Neutrophil (primary cell): ENCODE measurements at regions not wholly inside any gene's neighbourhood (a gene's known extent, or its start where the extent isn't known, plus 50 kb on each side); places are given as distances from the start of the nearest gene placed in this dataset.

Source experiments
- H3K27ac ChIP-seq: fragments of 200-600 bp; sonication (generic); 2 replicates; pipeline ENCODE4 v1.5.1; 2016; ENCODE audit warnings: mild to moderate bottlenecking, moderate library complexity
- H3K27me3 ChIP-seq: fragments of 200-600 bp; sonication (generic); 2 replicates; pipeline ENCODE4 v1.6.0; 2016; ENCODE audit warnings: mild to moderate bottlenecking
- H3K36me3 ChIP-seq: fragments of 200-600 bp; sonication (generic); 2 replicates; pipeline ENCODE4 v1.5.1; 2017
- H3K4me1 ChIP-seq, 2 experiments: fragments of 200-600 bp in 1 of 2; sonication (generic) in 1 of 2; 1 replicate in 1 of 2; 2 replicates in 1 of 2; pipeline versions ENCODE4 v1.5.1 to v1.6.1; 2013 to 2016; ENCODE audit warnings: low read depth in 1 of 2, low read length in 1 of 2, mild to moderate bottlenecking in 1 of 2, moderate library complexity in 1 of 2; ENCODE audit not compliant: control insufficient read depth in 1 of 2, insufficient read depth in 1 of 2
- H3K4me3 ChIP-seq, 2 experiments: fragments of 200-600 bp in 1 of 2; sonication (generic) in 1 of 2; 1 replicate in 1 of 2; 2 replicates in 1 of 2; pipeline ENCODE4 v1.5.1; 2013 to 2016; ENCODE audit warnings: low read depth in 1 of 2, low read length in 1 of 2, mild to moderate bottlenecking in 1 of 2, moderate library complexity in 1 of 2
- H3K9me3 ChIP-seq: fragments of 200-600 bp; sonication (generic); 2 replicates; pipeline ENCODE4 v1.5.1; 2016
- TF ChIP-seq, protein P1 (sequence below): fragments of 200-600 bp; sonication (generic); IDR thresholded peaks from 2 replicates; pipeline ENCODE4 v1.5.1; 2016; ENCODE audit warnings: antibody characterized with exemption

DNA sequence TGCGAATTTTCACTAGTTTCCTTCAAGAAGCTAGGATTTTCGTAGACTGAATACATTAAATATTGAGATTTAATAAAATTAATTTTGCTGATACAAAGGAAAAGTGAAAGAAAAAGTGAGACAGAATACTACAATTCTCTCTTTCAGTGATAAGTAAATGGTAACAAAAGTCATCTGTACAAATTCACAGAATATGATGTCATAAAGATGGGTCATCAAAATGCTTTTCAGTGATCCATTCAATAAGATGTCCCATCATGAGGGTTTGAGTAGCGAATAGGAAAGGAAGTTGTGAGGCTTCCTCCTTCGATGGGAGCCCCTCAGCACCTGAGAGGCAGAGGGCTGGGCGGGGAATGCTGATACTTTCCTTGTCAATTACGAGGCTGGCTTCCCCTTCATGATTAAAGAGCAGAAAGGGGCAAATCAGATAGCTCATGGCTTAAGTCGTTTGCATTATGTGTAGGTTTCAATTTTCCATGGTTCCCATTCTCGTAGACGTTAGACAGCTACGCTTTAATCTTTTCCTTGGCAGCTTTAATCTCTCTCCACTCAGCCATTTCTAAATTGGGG, 108.8 kb upstream of the SORBS2 start:
- no peaks in the 10 kb centered on the region for H3K36me3 ChIP-seq
- H3K27me3 ChIP-seq = peaks cover 13% of the 10 kb centered on the region
- H3K9me3 ChIP-seq = no peaks in the 10 kb centered on the region
- H3K4me1 ChIP-seq = no peaks in the 10 kb centered on the region
- TF ChIP-seq, protein P1, sequence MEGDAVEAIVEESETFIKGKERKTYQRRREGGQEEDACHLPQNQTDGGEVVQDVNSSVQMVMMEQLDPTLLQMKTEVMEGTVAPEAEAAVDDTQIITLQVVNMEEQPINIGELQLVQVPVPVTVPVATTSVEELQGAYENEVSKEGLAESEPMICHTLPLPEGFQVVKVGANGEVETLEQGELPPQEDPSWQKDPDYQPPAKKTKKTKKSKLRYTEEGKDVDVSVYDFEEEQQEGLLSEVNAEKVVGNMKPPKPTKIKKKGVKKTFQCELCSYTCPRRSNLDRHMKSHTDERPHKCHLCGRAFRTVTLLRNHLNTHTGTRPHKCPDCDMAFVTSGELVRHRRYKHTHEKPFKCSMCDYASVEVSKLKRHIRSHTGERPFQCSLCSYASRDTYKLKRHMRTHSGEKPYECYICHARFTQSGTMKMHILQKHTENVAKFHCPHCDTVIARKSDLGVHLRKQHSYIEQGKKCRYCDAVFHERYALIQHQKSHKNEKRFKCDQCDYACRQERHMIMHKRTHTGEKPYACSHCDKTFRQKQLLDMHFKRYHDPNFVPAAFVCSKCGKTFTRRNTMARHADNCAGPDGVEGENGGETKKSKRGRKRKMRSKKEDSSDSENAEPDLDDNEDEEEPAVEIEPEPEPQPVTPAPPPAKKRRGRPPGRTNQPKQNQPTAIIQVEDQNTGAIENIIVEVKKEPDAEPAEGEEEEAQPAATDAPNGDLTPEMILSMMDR = no peak
- no peak overlapping the region for H3K27ac ChIP-seq
- H3K4me3 ChIP-seq = no peak overlapping the region

DNA sequence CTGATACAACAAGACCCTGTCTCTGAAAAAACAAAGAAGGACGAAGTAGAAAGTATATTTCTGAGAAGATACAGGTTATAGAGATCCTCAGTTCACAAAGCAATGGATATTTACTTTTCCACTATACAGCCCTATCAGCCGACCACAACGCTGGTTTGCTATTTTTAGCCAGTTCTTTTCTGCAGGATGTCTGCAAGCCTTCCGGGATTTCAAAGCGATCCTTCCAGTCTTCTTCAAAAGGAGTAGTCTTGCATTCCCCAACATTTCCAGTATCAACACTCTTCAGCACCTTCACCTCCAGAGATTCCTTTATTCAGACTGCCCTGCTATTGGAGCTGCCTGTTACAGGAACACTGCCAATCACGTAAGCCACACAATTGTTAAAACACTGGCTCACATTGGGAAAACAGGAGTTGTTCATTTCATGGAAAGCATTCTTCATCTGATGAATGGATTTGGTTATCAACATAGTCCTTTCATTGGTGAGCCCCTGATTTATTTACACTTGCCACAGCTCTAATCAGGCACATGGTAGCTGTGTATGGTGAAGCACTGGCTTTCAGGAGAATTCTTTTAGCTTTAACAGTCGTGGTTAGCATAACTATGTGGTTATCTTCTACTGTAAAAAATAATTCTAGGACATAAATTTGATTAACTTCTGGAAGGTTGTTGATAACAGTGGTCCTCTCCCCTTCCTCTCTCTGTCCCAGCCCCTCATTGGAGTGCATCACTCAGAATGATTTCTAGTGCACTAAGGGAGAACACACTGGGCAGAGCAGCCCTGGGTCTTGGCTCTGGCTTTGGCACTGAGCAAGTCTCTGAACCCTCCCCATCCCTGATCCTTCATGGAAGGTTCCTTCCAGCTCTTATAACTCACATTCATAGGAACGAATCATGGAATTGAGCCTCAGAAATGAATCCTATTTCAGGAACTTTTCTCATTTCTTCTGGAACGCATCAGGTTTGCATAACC, 109.9 kb upstream of the SORBS2 start:
- TF ChIP-seq, protein P1 = no peak
- Histone ChIP-seq H3K9me3 (no peaks in the 10 kb centered on the region), H3K36me3 (no peaks in the 10 kb centered on the region), H3K27me3 (peaks cover 13% of the 10 kb centered on the region), H3K27ac (no peak overlapping the region), H3K4me1 (no peaks in the 10 kb centered on the region), H3K4me3 (no peak overlapping the region)

DNA sequence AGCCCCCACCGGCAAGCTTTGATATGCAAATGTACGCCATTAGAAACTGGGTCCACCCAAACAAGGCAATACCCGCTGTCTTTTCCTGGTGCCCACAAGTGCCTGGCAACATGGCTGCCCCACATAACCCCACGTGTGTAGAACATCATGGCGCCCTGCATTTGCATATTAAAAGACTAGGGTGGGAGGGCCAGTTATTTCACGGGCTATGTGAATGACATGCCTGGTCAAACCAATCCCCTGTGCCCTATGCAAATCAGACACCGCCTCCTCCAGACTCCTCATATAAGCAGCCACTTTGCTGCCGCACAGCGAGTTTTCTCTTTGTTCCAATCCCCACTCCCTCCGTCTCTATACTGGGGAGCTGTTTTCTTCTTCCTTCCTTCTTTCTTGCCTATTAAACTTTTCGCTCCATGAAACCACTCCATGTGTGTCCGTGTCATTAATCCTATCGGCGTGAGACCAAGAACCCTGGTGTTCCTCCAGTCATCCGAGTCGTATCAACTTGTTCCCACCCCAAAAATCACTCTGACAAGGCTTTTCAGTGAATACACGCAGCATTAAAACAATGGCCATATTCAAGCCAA, 112.6 kb upstream of the SORBS2 start:
- Histone ChIP-seq H3K36me3 (no peaks in the 10 kb centered on the region), H3K9me3 (no peaks in the 10 kb centered on the region), H3K27me3 (peaks cover 13% of the 10 kb centered on the region), H3K4me3 (no peak overlapping the region), H3K27ac (no peak overlapping the region), H3K4me1 (no peaks in the 10 kb centered on the region)
- TF ChIP-seq, protein P1 = no peak

DNA sequence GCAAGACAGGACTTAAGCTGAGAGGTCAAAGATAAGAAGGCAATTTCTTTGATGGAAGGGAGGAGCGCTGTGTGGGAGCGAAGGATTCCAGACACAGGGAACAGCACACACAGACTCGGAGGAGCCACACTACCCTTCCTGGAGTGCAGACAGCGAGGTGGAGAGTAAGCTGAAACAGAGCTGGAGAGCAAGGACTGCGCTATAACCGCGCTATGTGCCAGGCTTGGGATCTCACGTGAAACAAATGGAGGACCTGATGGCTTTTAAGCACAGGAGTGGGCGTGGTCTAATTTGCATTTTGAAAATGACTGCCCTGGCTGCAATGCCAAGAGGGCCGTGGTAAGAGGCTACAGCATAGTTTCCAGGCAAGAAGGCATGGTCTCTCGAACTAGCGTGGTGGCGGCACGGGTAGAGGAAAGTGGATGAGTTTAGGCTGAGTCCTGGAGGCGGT, 113.9 kb upstream of the SORBS2 start:
- H3K27ac ChIP-seq = no peak overlapping the region
- no peaks in the 10 kb centered on the region for H3K36me3 ChIP-seq
- peaks cover 11% of the 10 kb centered on the region for H3K27me3 ChIP-seq
- no peaks in the 10 kb centered on the region for H3K9me3 ChIP-seq
- no peaks in the 10 kb centered on the region for H3K4me1 ChIP-seq
- TF ChIP-seq, protein P1 = no peak
- H3K4me3 ChIP-seq = no peak overlapping the region

DNA sequence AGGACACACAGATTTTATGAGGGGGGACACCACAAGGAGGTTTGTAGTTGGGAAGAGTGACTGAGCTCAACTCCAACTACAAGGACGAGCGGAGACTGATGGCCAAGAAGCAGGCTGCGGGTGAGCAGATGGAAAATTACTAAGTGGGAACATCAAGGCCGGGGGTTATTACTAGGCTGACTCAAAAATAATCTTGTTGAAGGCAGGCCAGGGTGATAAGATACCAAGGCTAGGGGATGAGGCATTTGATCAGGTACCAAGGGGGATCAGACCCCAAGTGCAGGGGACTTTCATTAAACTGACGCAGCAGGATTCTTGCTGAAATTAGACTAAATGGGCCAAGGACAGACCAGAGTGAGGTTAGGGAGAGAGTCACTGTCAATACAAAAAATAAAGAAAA, 119.4 kb upstream of the SORBS2 start:
- Histone ChIP-seq H3K4me3 (no peak overlapping the region), H3K27me3 (no peaks in the 10 kb centered on the region), H3K36me3 (no peaks in the 10 kb centered on the region), H3K4me1 (no peaks in the 10 kb centered on the region), H3K9me3 (no peaks in the 10 kb centered on the region), H3K27ac (no peak overlapping the region)
- TF ChIP-seq, protein P1 = no peak
